ENCODE measurements at regions not wholly inside any gene's neighbourhood (a gene's known extent, or its start where the extent isn't known, plus 50 kb on each side); places are given as distances from the start of the nearest gene placed in this dataset.
"Not testable (repeated sequence)": the region's sequence is repeated elsewhere in the genome, so short reads cannot be mapped to it uniquely, and the experiment has no call there.

- TF ChIP-seq POLR2AphosphoS5 (IDR thresholded peaks at IDR 0.05; ENCODE audit: insufficient read depth in 1 of 2, low read depth in 1 of 2) (no peak), POLR2A (IDR thresholded peaks at IDR 0.05) (no peak), CTCF (IDR thresholded peaks at IDR 0.05) (no peak)
- Histone ChIP-seq H3K27me3 (no peaks in the 10 kb centered on the region), H3K9me3 (no peaks in the 10 kb centered on the region), H3K4me3 (no peak overlapping the region), H3K4me1 (no peaks in the 10 kb centered on the region), H3K36me3 (no peaks in the 10 kb centered on the region), H3K27ac (no peak overlapping the region)
- intact Hi-C loops (cut with DNase I), result no loop called here
- DNase-seq (ENCODE audit: extremely low spot score in 2 of 2), result no peak
Measured at GRCh38 chr3:104263477-104263876, 1103.2 kb upstream of the ALCAM start.

- H3K27ac ChIP-seq; H3K36me3 ChIP-seq; intact Hi-C loops (cut with DNase I); H3K9me3 ChIP-seq; H3K4me1 ChIP-seq; DNase-seq (ENCODE audit: extremely low spot score in 2 of 2); H3K27me3 ChIP-seq; H3K4me3 ChIP-seq: not testable (repeated sequence)
Measured at GRCh38 chr3:104266219-104266618, 1100.5 kb upstream of the ALCAM start.

GRCh38 chr3:104269771-104270170 is 1096.9 kb upstream of the ALCAM start:
- no peaks in the 10 kb centered on the region for H3K36me3 ChIP-seq
- TF ChIP-seq CTCF (IDR thresholded peaks at IDR 0.05) (no peak), POLR2AphosphoS5 (IDR thresholded peaks at IDR 0.05; ENCODE audit: insufficient read depth in 1 of 2, low read depth in 1 of 2) (no peak), POLR2A (IDR thresholded peaks at IDR 0.05) (no peak)
- no peak overlapping the region for H3K27ac ChIP-seq
- H3K4me1 ChIP-seq, result no peaks in the 10 kb centered on the region
- intact Hi-C loops (cut with DNase I), result no loop called here
- H3K27me3 ChIP-seq, result no peaks in the 10 kb centered on the region
- no peaks in the 10 kb centered on the region for H3K9me3 ChIP-seq
- H3K4me3 ChIP-seq, result no peak overlapping the region
- DNase-seq (ENCODE audit: extremely low spot score in 2 of 2), result no peak

- H3K4me3 ChIP-seq, result no peak overlapping the region
- no peaks in the 10 kb centered on the region for H3K9me3 ChIP-seq
- no peaks in the 10 kb centered on the region for H3K4me1 ChIP-seq
- H3K36me3 ChIP-seq, result no peaks in the 10 kb centered on the region
- TF ChIP-seq CTCF (IDR thresholded peaks at IDR 0.05) (peak in 2 of 3 experiments; percentile 33 to 42), POLR2AphosphoS5 (IDR thresholded peaks at IDR 0.05; ENCODE audit: insufficient read depth in 1 of 2, low read depth in 1 of 2) (no peak), POLR2A (IDR thresholded peaks at IDR 0.05) (no peak)
- DNase-seq (ENCODE audit: extremely low spot score in 2 of 2), result no peak
- H3K27me3 ChIP-seq, result no peaks in the 10 kb centered on the region
- intact Hi-C loops (cut with DNase I), result no loop called here
- H3K27ac ChIP-seq, result no peak overlapping the region
Measured at GRCh38 chr3:104273046-104273649, 1093.6 kb upstream of the ALCAM start.

GRCh38 chr3:104275199-104275598 is 1091.5 kb upstream of the ALCAM start:
- Histone ChIP-seq H3K27ac (no peak overlapping the region), H3K9me3 (no peaks in the 10 kb centered on the region), H3K36me3 (no peaks in the 10 kb centered on the region), H3K27me3 (no peaks in the 10 kb centered on the region), H3K4me3 (no peak overlapping the region), H3K4me1 (no peaks in the 10 kb centered on the region)
- no peak for DNase-seq (ENCODE audit: extremely low spot score in 2 of 2)
- intact Hi-C loops (cut with DNase I), result no loop called here
- TF ChIP-seq POLR2A (IDR thresholded peaks at IDR 0.05), result no peak

GRCh38 chr3:104279617-104280016 is 1087.1 kb upstream of the ALCAM start:
- Histone ChIP-seq H3K27ac (no peak overlapping the region), H3K4me1 (no peaks in the 10 kb centered on the region), H3K36me3 (no peaks in the 10 kb centered on the region), H3K9me3 (peaks cover 4% of the 10 kb centered on the region), H3K4me3 (peak overlapping the region in 1 of 2 donors; percentile 12), H3K27me3 (no peaks in the 10 kb centered on the region)
- TF ChIP-seq CTCF (IDR thresholded peaks at IDR 0.05) (no peak), POLR2AphosphoS5 (IDR thresholded peaks at IDR 0.05; ENCODE audit: insufficient read depth in 1 of 2, low read depth in 1 of 2) (no peak), POLR2A (IDR thresholded peaks at IDR 0.05) (no peak)
- intact Hi-C loops (cut with DNase I), result no loop called here
- DNase-seq (ENCODE audit: extremely low spot score in 2 of 2), result no peak
